HG03354 (cell line): ENCODE measurements at regions not wholly inside any gene's neighbourhood (a gene's known extent, or its start where the extent isn't known, plus 50 kb on each side); places are given as distances from the start of the nearest gene placed in this dataset.
"Not testable (repeated sequence)": the region's sequence is repeated elsewhere in the genome, so short reads cannot be mapped to it uniquely, and the experiment has no call there.

ENCODE experiments used
- ATAC-seq: cut with Tn5 transposase; IDR thresholded peaks from one replicate; pipeline ENCODE4 v1.9.1; 2021; ENCODE audit warnings: mild to moderate bottlenecking; ENCODE audit not compliant: unreplicated experiment, poor library complexity, severe bottlenecking

GRCh38 chr5:96527768-96528661 is 95.0 kb upstream of the PCSK1 start:
- ATAC-seq = no peak

GRCh38 chr5:96528826-96529474 is 95.9 kb upstream of the PCSK1 start:
- no peak for ATAC-seq

GRCh38 chr5:96529559-96529958 is 96.5 kb upstream of the PCSK1 start:
- no peak for ATAC-seq

- no peak for ATAC-seq
Observed at GRCh38 chr5:96530901-96531300, 97.9 kb upstream of the PCSK1 start.

GRCh38 chr5:96533371-96533770 is 100.3 kb upstream of the PCSK1 start:
- no peak for ATAC-seq

GRCh38 chr5:96537386-96537785 is 104.3 kb upstream of the PCSK1 start:
- no peak for ATAC-seq

GRCh38 chr5:96538808-96539250 is 105.8 kb upstream of the PCSK1 start:
- no peak for ATAC-seq

- ATAC-seq = no peak
Observed at GRCh38 chr5:96546120-96546519, 113.1 kb upstream of the PCSK1 start.

GRCh38 chr5:96547486-96547885 is 114.4 kb upstream of the PCSK1 start:
- no peak for ATAC-seq

- ATAC-seq = no peak
Observed at GRCh38 chr5:96548905-96549304, 113.3 kb upstream of the CAST start.

GRCh38 chr5:96560857-96561256 is 101.3 kb upstream of the CAST start:
- ATAC-seq = not testable (repeated sequence)

GRCh38 chr5:96562614-96563013 is 99.6 kb upstream of the CAST start:
- ATAC-seq = no peak

- ATAC-seq = no peak
Observed at GRCh38 chr5:96563816-96564215, 98.4 kb upstream of the CAST start.

GRCh38 chr5:96565582-96566265 is 96.5 kb upstream of the CAST start:
- no peak for ATAC-seq

GRCh38 chr5:96566833-96567587 is 95.2 kb upstream of the CAST start:
- ATAC-seq = no peak

- ATAC-seq = no peak
Observed at GRCh38 chr5:96569332-96569731, 92.8 kb upstream of the CAST start.

GRCh38 chr5:96569770-96570169 is 92.4 kb upstream of the CAST start:
- no peak for ATAC-seq

GRCh38 chr5:96572864-96573512 is 89.2 kb upstream of the CAST start:
- no peak for ATAC-seq

GRCh38 chr5:96573513-96573894 is 88.7 kb upstream of the CAST start:
- ATAC-seq = no peak
